ENCODE measurements at regions not wholly inside any gene's neighbourhood (a gene's known extent, or its start where the extent isn't known, plus 50 kb on each side); places are given as distances from the start of the nearest gene placed in this dataset.
"Not testable (repeated sequence)": the region's sequence is repeated elsewhere in the genome, so short reads cannot be mapped to it uniquely, and the experiment has no call there.

DNA sequence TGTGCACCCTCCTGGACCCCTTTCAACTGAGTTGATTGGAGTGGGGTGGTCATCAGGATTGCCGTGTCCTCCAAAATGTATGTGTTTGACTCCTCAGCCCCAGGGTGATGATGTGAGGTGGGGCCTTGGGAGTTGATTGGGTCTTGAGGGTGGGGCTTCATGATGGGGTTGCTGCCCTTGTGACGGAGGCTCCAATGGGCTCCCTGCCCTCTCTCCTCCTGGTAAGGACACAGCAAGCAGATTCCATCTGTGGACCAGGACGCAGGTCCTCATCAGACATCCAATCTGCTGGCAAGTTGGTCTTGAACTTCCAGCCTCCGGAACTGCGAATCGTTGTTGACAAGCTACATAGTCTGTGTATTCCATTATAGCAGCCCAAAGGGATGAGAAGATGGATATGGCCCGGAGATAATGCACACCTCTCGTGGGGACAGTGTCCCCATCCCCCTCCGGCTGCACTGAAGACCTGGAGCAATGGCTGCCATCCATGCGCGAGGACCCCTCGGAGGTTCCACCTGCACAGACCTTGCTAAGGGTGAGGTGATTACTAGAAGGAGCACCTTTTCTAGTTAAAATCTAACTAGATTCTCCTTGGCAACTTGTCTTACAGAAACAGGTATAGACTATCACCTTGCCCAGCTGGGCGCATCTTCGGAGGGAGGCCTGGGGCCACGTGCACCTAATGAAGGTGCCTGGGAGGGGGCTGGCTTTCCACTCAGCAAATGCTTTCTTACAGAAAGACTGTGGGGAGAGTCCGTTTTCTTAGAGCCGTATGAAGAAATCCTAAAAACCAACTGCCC is 75.7 kb upstream of the IRX4 start:
- DNase-seq (ENCODE audit: low spot score) = no peak

DNA sequence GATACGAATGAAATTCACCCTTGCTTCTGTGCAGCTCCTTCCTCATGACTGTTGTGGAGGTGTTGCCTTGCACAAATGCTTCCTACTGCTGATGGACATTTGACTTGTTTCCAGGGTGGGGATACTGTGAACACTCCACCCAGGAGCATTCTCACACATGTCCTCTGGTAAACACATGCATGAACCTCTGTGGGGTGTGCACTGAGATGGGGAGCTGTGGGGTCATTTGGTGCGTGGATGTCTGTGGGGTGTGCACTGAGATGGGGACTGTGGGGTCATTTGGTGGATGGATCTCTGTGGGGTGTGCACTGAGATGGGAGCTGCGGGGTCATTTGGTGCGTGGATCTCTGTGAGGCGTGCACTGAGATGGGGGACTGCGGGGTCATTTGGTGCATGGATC is 72.9 kb upstream of the IRX4 start:
- no peak for DNase-seq (ENCODE audit: low spot score)

DNA sequence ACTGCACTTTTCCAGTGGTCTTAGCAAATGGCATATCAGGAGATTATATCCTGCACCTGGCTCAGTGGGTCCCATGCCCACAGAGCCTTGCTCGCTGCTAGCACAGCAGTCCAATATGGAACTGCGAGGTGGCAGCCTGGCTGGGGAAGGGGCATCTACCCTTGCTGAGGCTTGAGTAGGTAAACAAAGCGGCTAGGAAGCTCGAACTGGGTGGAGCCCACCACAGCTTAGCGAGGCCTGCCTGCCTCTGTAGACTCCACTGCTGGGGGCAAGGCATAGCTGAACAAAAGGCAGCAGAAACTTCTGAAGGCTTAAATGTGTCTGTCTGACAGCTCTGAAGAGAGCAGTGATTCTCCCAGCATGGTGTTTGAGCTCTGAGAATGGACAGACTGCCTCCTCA is 71.0 kb upstream of the IRX4 start:
- DNase-seq (ENCODE audit: low spot score) = not testable (repeated sequence)

GRCh38 chr5:1952444-1953099 is 69.8 kb upstream of the IRX4 start:
- DNase-seq (ENCODE audit: low spot score) = no peak

- no peak for DNase-seq (ENCODE audit: low spot score)
Observed at GRCh38 chr5:1952021-1952420, 69.3 kb upstream of the IRX4 start.

GRCh38 chr5:1951165-1951816 is 68.6 kb upstream of the IRX4 start:
- DNase-seq (ENCODE audit: low spot score) = no peak

DNA sequence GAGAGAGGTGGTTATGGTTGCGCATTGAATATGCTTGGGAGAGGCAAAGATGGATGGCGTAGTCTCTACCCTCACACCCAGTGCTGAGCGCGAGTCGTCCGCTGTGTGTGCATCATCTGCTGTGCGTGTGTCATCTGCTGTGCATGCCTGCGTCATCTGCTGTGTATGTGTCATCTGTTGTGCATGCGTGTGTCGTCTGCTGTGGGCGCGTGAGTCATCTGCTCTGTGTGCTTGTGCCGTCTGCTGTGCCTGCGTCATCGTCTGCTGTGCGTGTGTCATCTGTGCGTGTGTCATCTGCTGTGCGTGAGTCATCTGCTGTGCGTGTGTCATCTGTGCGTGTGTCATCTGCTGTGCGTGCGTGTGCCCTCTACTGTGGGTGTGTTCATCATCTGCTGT is 68.0 kb upstream of the IRX4 start:
- DNase-seq (ENCODE audit: low spot score) = no peak

GRCh38 chr5:1950096-1950707 is 67.5 kb upstream of the IRX4 start:
- no peak for DNase-seq (ENCODE audit: low spot score)

DNA sequence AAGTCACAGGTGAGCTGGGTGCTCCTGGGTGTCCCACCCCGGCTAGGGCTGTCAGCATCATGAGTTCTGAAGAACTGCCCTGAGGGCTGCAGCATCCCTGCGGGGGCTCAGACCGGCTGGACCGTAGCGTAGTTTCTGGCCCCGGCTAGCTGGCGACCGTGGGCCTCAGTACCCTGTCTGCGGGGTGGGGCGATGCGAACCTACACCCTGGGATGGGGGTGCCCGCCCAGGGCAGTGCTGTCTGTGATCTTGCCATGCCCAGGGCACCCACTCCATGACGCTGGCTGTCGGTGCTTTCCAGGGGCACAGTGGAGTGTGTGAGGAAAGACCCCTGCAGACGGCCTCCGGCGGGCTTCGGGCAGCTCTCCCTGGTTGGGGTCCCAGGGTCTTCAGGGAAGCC is 66.5 kb upstream of the IRX4 start:
- DNase-seq (ENCODE audit: low spot score) = no peak

DNA sequence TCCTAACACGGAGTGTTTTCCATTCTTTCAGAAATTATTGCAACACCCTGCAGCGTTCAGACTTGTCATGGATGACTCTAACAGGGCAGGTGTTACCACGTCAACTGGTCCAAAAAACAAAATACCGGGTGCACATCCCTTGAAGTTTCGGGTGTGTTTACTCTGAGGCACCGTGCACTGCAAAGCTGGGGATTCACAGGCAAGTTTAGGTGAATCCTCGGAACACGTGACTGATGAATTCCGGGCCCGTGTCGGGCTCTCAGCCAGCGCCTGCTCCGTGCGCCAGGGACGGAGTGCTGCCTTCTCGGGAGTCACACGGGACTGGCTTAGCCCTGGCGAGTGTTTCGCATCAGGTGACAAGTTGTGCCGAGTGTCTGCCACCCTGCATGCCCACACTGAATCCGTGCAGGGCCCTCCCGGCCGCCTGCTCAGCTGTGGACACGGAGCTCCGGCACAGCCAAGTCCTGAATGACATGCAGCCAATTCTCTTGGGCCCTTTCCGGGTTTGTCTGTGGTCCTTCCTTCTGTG is 66.0 kb upstream of the IRX4 start:
- no peak for DNase-seq (ENCODE audit: low spot score)

DNA sequence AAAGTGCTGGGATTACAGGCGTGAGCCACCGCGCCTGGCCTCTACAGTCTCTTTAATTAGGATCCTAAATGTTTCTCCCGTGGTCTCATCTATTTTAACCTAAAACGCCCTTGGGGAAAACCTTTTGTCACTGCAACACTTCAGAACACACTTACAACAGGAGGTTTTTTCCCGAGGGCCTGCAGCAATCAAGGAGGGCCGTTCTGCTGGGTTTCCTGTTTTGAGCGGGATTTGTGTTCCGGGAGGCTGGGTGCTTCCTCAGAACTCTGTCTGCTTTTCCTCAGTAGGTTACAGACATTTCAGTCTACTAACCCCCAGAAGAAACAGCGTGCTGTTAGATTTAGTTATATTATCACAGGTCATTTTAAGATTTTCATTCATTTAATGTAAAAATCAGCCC is 65.4 kb upstream of the IRX4 start:
- no peak for DNase-seq (ENCODE audit: low spot score)

GRCh38 chr5:1946776-1947175 is 64.1 kb upstream of the IRX4 start:
- no peak for DNase-seq (ENCODE audit: low spot score)

GRCh38 chr5:1946122-1946677 is 63.5 kb upstream of the IRX4 start:
- DNase-seq (ENCODE audit: low spot score) = no peak

DNA sequence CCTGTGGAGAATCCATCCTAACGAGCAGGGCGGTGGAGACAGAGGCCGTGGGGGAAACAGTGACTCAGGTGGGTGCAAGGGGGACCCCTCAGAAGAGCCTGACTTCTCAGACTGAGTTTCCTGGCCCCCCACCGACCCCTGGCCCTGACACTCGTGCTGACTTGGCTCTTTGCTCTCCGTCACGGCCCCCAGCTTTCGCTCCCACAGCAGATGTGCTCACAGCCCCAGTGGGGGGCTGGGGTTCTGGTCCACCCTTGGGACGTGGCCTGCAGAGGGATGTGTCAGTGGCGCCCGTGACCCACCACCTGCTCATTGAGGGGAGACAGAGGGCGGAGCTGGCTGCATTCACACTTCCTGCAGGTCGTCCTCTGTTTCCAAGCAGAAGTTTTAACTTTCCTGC is 62.9 kb upstream of the IRX4 start:
- no peak for DNase-seq (ENCODE audit: low spot score)

GRCh38 chr5:1944408-1944807 is 61.7 kb upstream of the IRX4 start:
- no peak for DNase-seq (ENCODE audit: low spot score)

GRCh38 chr5:1943481-1943880 is 60.8 kb upstream of the IRX4 start:
- no peak for DNase-seq (ENCODE audit: low spot score)

GRCh38 chr5:1942630-1943029 is 59.9 kb upstream of the IRX4 start:
- no peak for DNase-seq (ENCODE audit: low spot score)

DNA sequence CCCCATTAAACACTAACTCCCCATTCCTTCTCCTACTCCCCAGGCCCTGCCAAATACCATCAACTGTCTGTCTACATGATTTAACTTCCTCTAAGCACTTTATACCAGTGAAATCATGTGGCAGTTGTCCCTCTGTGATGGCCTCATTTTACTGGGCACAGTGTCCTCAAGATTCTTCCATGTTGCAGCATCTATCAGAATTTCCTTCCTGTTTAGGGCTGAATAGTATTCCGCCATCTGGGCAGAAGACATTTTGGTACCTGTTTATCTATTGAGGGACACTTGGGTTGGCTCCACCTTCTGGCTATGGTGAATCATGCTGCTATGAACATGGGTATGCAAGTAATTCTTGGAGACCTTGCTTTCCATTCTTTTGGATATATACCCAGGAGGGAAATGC is 59.4 kb upstream of the IRX4 start:
- DNase-seq (ENCODE audit: low spot score) = no peak

GRCh38 chr5:1939256-1939655 is 56.5 kb upstream of the IRX4 start:
- no peak for DNase-seq (ENCODE audit: low spot score)

GRCh38 chr5:1938310-1939000 is 55.7 kb upstream of the IRX4 start:
- no peak for DNase-seq (ENCODE audit: low spot score)

GRCh38 chr5:1937590-1937989 is 54.9 kb upstream of the IRX4 start:
- DNase-seq (ENCODE audit: low spot score) = no peak

- no peak for DNase-seq (ENCODE audit: low spot score)
Observed at GRCh38 chr5:1936901-1937300, 54.2 kb upstream of the IRX4 start.

All from GM03348 (cell line).